HCT116 (cell line): ENCODE measurements at regions not wholly inside any gene's neighbourhood (a gene's known extent, or its start where the extent isn't known, plus 50 kb on each side); places are given as distances from the start of the nearest gene placed in this dataset.

ENCODE experiments used
- ATAC-seq: fragments of 200-7000 bp; cut with Tn5 transposase; 2 replicates; pipeline ENCODE4 v1.9.1; 2020; ENCODE audit warnings: mild to moderate bottlenecking, moderate library complexity
- BruUV-seq: library from RNA; stranded (reverse); fragments of 400-500 nt; replicated peaks from 2 replicates; lab custom pipeline; 2021; lab: Mats Ljungman, UMichigan
- CTCF ChIA-PET: fragments of 300-600 bp; sonication (Branson Sonifier 250); formaldehyde crosslinking; loops from one replicate; lab custom pipeline; 2021; ENCODE audit warnings: antibody characterized with exemption; lab: Charles Lee
- POLR2A ChIA-PET: fragments of 300-600, 350-600 bp; sonication (Branson Sonifier 250); formaldehyde crosslinking; loops from one replicate; lab custom pipeline; 2021; ENCODE audit warnings: antibody characterized with exemption; lab: Charles Lee
- RAD21 ChIA-PET, 2 experiments: fragments of 300-600 bp; sonication (Branson Sonifier 250); formaldehyde crosslinking; loops; one replicate each; lab custom pipeline; 2023; ENCODE audit warnings: low total read pairs in 2 of 2; ENCODE audit not compliant: uncharacterized antibody in 2 of 2, unreplicated experiment in 2 of 2, low non-redundant PET in 1 of 2; lab: Charles Lee
- DNase-seq: peaks from one replicate; pipeline ENCODE4 v3.0.0-alpha.2; 2010; ENCODE audit warnings: low read depth, low spot score
- H2AFZ ChIP-seq: fragments of 200-600 bp; shearing (Covaris generic), sonication (generic); 2 replicates; pipeline ENCODE4 v1.6.1; 2017; ENCODE audit warnings: low read depth, mixed run types, mixed read lengths, antibody characterized with exemption, low read length; ENCODE audit not compliant: poor library complexity, severe bottlenecking
- H3K27ac ChIP-seq: 2 replicates; pipeline ENCODE4 v1.5.1; 2012; ENCODE audit warnings: low read depth, low read length
- H3K27me3 ChIP-seq: fragments of 200-600 bp; sonication (generic); 2 replicates; pipeline ENCODE4 v1.6.1; 2016; ENCODE audit warnings: mixed run types, low read length, mixed read lengths; ENCODE audit not compliant: insufficient read depth
- H3K36me3 ChIP-seq, 2 experiments: fragments of 200-500 bp in 1 of 2; fragments of 200-600 bp in 1 of 2; sonication (Bioruptor generic) in 1 of 2; sonication (generic) in 1 of 2; 2 replicates each; pipeline versions ENCODE4 v1.5.1 to v1.6.1; 2014 to 2016; ENCODE audit warnings: low read length in 2 of 2, inconsistent platforms in 1 of 2, mixed read lengths in 1 of 2, mixed run types in 1 of 2; ENCODE audit not compliant: insufficient read depth in 2 of 2, control insufficient read depth in 1 of 2
- H3K4me1 ChIP-seq, 2 experiments: fragments of 200-600 bp in 1 of 2; sonication (generic) in 1 of 2; 2 replicates each; pipeline versions ENCODE4 v1.5.1 to v1.6.1; 2012 to 2017; ENCODE audit warnings: low read length in 2 of 2, inconsistent platforms in 1 of 2, mild to moderate bottlenecking in 1 of 2, mixed read lengths in 1 of 2, mixed run types in 1 of 2, moderate library complexity in 1 of 2; ENCODE audit not compliant: insufficient read depth in 2 of 2, control insufficient read depth in 1 of 2
- H3K4me2 ChIP-seq: fragments of 200-600 bp; sonication (generic); 2 replicates; pipeline ENCODE4 v1.6.1; 2017; ENCODE audit warnings: mixed run types, low read length, mixed read lengths
- H3K4me3 ChIP-seq, 2 experiments: fragments of 200-600 bp in 1 of 2; sonication (generic) in 1 of 2; replicated peaks in 1 of 2; 2 replicates each; pipeline ENCODE4 v1.5.1; 2011 to 2016; ENCODE audit warnings: low read length in 2 of 2, control low read depth in 1 of 2, low read depth in 1 of 2, mild to moderate bottlenecking in 1 of 2, mixed read lengths in 1 of 2, mixed run types in 1 of 2
- H3K79me2 ChIP-seq: fragments of 200-600 bp; sonication (generic); 2 replicates; pipeline ENCODE4 v1.6.1; 2017; ENCODE audit warnings: mild to moderate bottlenecking, mixed run types, low read length, moderate library complexity, mixed read lengths; ENCODE audit not compliant: insufficient read depth
- H3K9ac ChIP-seq: fragments of 200-600 bp; sonication (generic); 2 replicates; pipeline ENCODE4 v1.6.1; 2016; ENCODE audit warnings: low read length, mixed read lengths
- H3K9me2 ChIP-seq: fragments of 200-600 bp; sonication (generic), shearing (Covaris generic); 2 replicates; pipeline ENCODE4 v1.6.1; 2017; ENCODE audit warnings: mixed run types, mild to moderate bottlenecking, moderate library complexity; ENCODE audit not compliant: insufficient read depth
- H3K9me3 ChIP-seq, 2 experiments: fragments of 200-500 bp in 1 of 2; fragments of 200-600 bp in 1 of 2; sonication (Bioruptor generic) in 1 of 2; sonication (generic) in 1 of 2; 2 replicates each; pipeline ENCODE4 v1.6.1; 2014 to 2017; ENCODE audit warnings: low read length in 2 of 2, mixed read lengths in 2 of 2, inconsistent platforms in 1 of 2, low read depth in 1 of 2, mild to moderate bottlenecking in 1 of 2, mixed run types in 1 of 2, moderate library complexity in 1 of 2; ENCODE audit not compliant: control insufficient read depth in 1 of 2, insufficient read depth in 1 of 2
- H4K20me1 ChIP-seq: fragments of 200-600 bp; sonication (generic), shearing (Covaris generic); 2 replicates; pipeline ENCODE4 v1.6.1; 2017; ENCODE audit warnings: mixed run types, mild to moderate bottlenecking, moderate library complexity; ENCODE audit not compliant: insufficient read depth
- CEBPB ChIP-seq: IDR thresholded peaks from 2 replicates; pipeline ENCODE4 v1.6.1; 2012; ENCODE audit warnings: low read depth
- EGR1 ChIP-seq: IDR thresholded peaks from 2 replicates; pipeline ENCODE4 v1.6.1; 2012; ENCODE audit warnings: low read depth
- EZH2phosphoT487 ChIP-seq: fragments of 200-600 bp; IDR thresholded peaks from 2 replicates; pipeline ENCODE4 v1.6.1; 2018; ENCODE audit warnings: antibody characterized with exemption, borderline replicate concordance
- FOSL1 ChIP-seq: IDR thresholded peaks from 2 replicates; pipeline ENCODE4 v1.6.1; 2012; ENCODE audit warnings: low read depth
- JUND ChIP-seq: IDR thresholded peaks from 2 replicates; pipeline ENCODE4 v1.6.1; 2012
- POLR2AphosphoS5 ChIP-seq: IDR thresholded peaks from 2 replicates; pipeline ENCODE4 v1.6.1; 2011; ENCODE audit warnings: mild to moderate bottlenecking, low read depth, low read length, moderate library complexity
- SIN3A ChIP-seq: IDR thresholded peaks from 2 replicates; pipeline ENCODE4 v1.6.1; 2012; ENCODE audit warnings: low read depth
- SP1 ChIP-seq: IDR thresholded peaks from 2 replicates; pipeline ENCODE4 v1.6.1; 2012; ENCODE audit warnings: low read depth
- TCF7L2 ChIP-seq: IDR thresholded peaks from 2 replicates; pipeline ENCODE4 v1.7.0; 2011; ENCODE audit warnings: borderline replicate concordance, inconsistent platforms; ENCODE audit not compliant: insufficient read depth, insufficient read length; ENCODE audit errors: extremely low read depth
- YY1 ChIP-seq: IDR thresholded peaks from 2 replicates; pipeline ENCODE4 v1.6.1; 2011; ENCODE audit warnings: low read length, low read depth, moderate library complexity, mild to moderate bottlenecking; ENCODE audit not compliant: insufficient replicate concordance; ENCODE audit errors: extremely low read depth
- ZFX ChIP-seq: fragments of 450-650 bp; IDR thresholded peaks from 2 replicates; pipeline ENCODE4 v1.6.1; 2017
- ZNF274 ChIP-seq: fragments of 200-500 bp; sonication (Bioruptor generic); IDR thresholded peaks from 2 replicates; pipeline ENCODE4 v1.6.1; 2014; ENCODE audit warnings: mild to moderate bottlenecking, low read depth, low read length, inconsistent platforms
- intact Hi-C: fragments of 100-400 bp; cut with micrococcal nuclease; formaldehyde crosslinking; loops from 2 replicates; pipeline ENCODE4 v1.10.0; 2022
- TF ChIP-seq, protein P1 (sequence below), 3 experiments: fragments of 200-600 bp in 1 of 3; sonication (generic) in 1 of 3; IDR thresholded peaks in 2 of 3; conservative IDR thresholded peaks in 1 of 3; 2 replicates each; pipeline ENCODE4 v1.5.1; 2012 to 2017; ENCODE audit warnings: low read depth in 2 of 3, low read length in 2 of 3, antibody characterized with exemption in 1 of 3, borderline replicate concordance in 1 of 3, control low read depth in 1 of 3, mild to moderate bottlenecking in 1 of 3, mixed read lengths in 1 of 3, mixed run types in 1 of 3, moderate library complexity in 1 of 3; ENCODE audit not compliant: insufficient read depth in 1 of 3
- TF ChIP-seq, protein P2 (sequence below): IDR thresholded peaks from 2 replicates; pipeline ENCODE4 v1.6.1; 2012

DNA sequence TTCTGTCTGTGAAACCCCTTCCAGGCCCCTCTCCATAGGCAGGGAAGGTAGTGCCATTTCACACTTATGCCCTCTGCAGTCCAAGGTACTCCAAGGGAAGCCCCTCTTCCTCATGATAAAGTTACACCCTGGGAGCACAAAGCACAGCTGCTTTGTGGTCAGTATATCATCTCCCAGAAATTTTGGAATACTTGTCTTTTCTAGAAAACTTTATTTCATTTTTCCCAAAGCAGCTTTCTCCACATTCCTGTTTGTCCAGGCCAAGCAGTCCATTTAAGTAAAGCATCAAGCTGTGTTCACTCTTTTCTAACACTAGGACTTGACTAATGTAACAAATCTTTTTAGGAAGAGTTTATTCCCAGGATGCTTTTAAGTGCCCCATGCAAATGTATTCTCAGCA is 371.8 kb upstream of the RGMB start:
- no peaks in the 10 kb centered on the region for H3K9me2 ChIP-seq
- no peak overlapping the region for H3K9ac ChIP-seq
- no peak overlapping the region for H3K4me3 ChIP-seq
- H4K20me1 ChIP-seq: no peaks in the 10 kb centered on the region
- intact Hi-C loops: no loop called here
- no peaks in the 10 kb centered on the region for H3K27me3 ChIP-seq
- no peak overlapping the region for H3K27ac ChIP-seq
- H3K9me3 ChIP-seq: no peaks in the 10 kb centered on the region
- ChIA-PET CTCF (no interaction called here), POLR2A (no interaction called here), RAD21 (no interaction called here)
- no TSS peak for BruUV-seq
- H3K79me2 ChIP-seq: no peaks in the 10 kb centered on the region
- ATAC-seq (no peak), DNase-seq (no peak)
- H3K4me1 ChIP-seq: no peaks in the 10 kb centered on the region
- H2AFZ ChIP-seq: no peak overlapping the region
- H3K36me3 ChIP-seq: no peaks in the 10 kb centered on the region
- no peak for TF ChIP-seq FOSL1
- TF ChIP-seq, protein P1, sequence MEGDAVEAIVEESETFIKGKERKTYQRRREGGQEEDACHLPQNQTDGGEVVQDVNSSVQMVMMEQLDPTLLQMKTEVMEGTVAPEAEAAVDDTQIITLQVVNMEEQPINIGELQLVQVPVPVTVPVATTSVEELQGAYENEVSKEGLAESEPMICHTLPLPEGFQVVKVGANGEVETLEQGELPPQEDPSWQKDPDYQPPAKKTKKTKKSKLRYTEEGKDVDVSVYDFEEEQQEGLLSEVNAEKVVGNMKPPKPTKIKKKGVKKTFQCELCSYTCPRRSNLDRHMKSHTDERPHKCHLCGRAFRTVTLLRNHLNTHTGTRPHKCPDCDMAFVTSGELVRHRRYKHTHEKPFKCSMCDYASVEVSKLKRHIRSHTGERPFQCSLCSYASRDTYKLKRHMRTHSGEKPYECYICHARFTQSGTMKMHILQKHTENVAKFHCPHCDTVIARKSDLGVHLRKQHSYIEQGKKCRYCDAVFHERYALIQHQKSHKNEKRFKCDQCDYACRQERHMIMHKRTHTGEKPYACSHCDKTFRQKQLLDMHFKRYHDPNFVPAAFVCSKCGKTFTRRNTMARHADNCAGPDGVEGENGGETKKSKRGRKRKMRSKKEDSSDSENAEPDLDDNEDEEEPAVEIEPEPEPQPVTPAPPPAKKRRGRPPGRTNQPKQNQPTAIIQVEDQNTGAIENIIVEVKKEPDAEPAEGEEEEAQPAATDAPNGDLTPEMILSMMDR (IDR thresholded peaks at IDR 0.05 in 2 of 3, conservative IDR thresholded peaks at IDR 0.05 in 1 of 3; ENCODE audit: borderline replicate concordance in 1 of 3, insufficient read depth in 1 of 3, low read depth in 2 of 3, low read length in 2 of 3): no peak
- TF ChIP-seq JUND: no peak
- no peak for TF ChIP-seq SIN3A
- H3K4me2 ChIP-seq: no peak overlapping the region

DNA sequence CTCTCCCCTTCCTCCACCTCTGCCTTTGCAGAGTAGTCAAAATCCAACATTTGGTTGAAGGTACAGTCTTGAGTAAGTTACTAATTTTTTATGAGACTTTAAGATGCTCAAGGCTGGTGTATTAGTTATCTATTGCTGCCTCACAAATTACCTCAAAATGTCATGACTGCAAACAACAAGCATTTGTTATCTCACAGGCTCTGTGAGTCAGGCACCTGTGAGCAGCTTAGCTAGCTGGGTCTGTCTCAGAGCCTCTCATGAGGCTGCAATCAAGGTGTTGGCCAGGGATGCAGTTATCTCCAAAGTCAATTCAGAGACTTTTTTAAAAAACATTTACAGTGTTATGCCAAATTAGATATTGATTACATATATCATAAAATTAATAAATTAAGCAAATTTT is 371.3 kb upstream of the RGMB start:
- H3K9me2 ChIP-seq: no peaks in the 10 kb centered on the region
- intact Hi-C loops: no loop called here
- TF ChIP-seq CEBPB (no peak), ZFX (no peak), EZH2phosphoT487 (no peak), POLR2AphosphoS5 (no peak), FOSL1 (no peak), YY1 (no peak), JUND (no peak), TCF7L2 (no peak), SP1 (no peak), EGR1 (no peak), ZNF274 (no peak)
- TF ChIP-seq, protein P2, sequence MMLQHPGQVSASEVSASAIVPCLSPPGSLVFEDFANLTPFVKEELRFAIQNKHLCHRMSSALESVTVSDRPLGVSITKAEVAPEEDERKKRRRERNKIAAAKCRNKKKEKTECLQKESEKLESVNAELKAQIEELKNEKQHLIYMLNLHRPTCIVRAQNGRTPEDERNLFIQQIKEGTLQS: no peak
- TF ChIP-seq, protein P1 (IDR thresholded peaks at IDR 0.05 in 2 of 3, conservative IDR thresholded peaks at IDR 0.05 in 1 of 3; ENCODE audit: borderline replicate concordance in 1 of 3, insufficient read depth in 1 of 3, low read depth in 2 of 3, low read length in 2 of 3): no peak

More for the DNA sequence above, 371.3 kb upstream of the RGMB start:
- ChIA-PET RAD21 (no interaction called here), CTCF (no interaction called here), POLR2A (no interaction called here)
- ATAC-seq (no peak), DNase-seq (no peak)
- Histone ChIP-seq H3K9ac (no peak overlapping the region), H3K4me2 (no peak overlapping the region), H3K36me3 (no peaks in the 10 kb centered on the region), H4K20me1 (no peaks in the 10 kb centered on the region), H3K4me1 (no peaks in the 10 kb centered on the region), H3K4me3 (no peak overlapping the region), H3K9me3 (no peaks in the 10 kb centered on the region), H3K27me3 (no peaks in the 10 kb centered on the region), H2AFZ (no peak overlapping the region), H3K27ac (no peak overlapping the region), H3K79me2 (no peaks in the 10 kb centered on the region)
- no TSS peak for BruUV-seq
